GM12878 (cell line): ENCODE measurements at regions not wholly inside any gene's neighbourhood (a gene's known extent, or its start where the extent isn't known, plus 50 kb on each side); places are given as distances from the start of the nearest gene placed in this dataset.
"Not testable (repeated sequence)": the region's sequence is repeated elsewhere in the genome, so short reads cannot be mapped to it uniquely, and the experiment has no call there.

Experiments
- ATAC-seq: fragments of 200-7000 bp; cut with Tn5 transposase; 3 replicates; pipeline ENCODE4 v1.9.1; 2020; ENCODE audit warnings: mild to moderate bottlenecking, moderate library complexity
- BruUV-seq: library from RNA; stranded (reverse); fragments of 400-500 nt; replicated peaks from 2 replicates; lab custom pipeline; 2021; lab: Mats Ljungman, UMichigan
- CTCF ChIA-PET: fragments of 300-600 bp; sonication (Branson Sonifier 250); formaldehyde crosslinking; extraction: SDS; loops from one replicate; lab custom pipeline; 2021; ENCODE audit warnings: inconsistent platforms; lab: Yijun Ruan, JAX
- POLR2A ChIA-PET: fragments of 350-600 bp; formaldehyde crosslinking; extraction: SDS; loops from one replicate; lab custom pipeline; 2021; ENCODE audit warnings: inconsistent platforms; lab: Charles Lee
- RAD21 ChIA-PET: fragments of 300-600 bp; sonication (Branson Sonifier 250); formaldehyde crosslinking; loops from one replicate; lab custom pipeline; 2023; ENCODE audit warnings: antibody characterized with exemption; ENCODE audit not compliant: unreplicated experiment; lab: Charles Lee
- SMC1A ChIA-PET: fragments of 300-600 bp; sonication (Branson Sonifier 250); formaldehyde crosslinking; loops from one replicate; lab custom pipeline; 2023; ENCODE audit not compliant: unreplicated experiment, uncharacterized antibody; lab: Charles Lee
- DNase-seq: peaks from one replicate; pipeline ENCODE4 v3.0.0-alpha.2; 2011; ENCODE audit warnings: low read depth, low spot score
- FAIRE-seq: peaks from 3 replicates; lab custom pipeline; 2011; peaks lifted over from hg19 to GRCh38; lab: Jason Lieb, UNC
- H2AFZ ChIP-seq: 2 replicates; pipeline ENCODE4 v1.6.0; 2011; ENCODE audit warnings: low read depth, low read length, control low read depth; ENCODE audit not compliant: control insufficient read depth
- H3K27ac ChIP-seq: 2 replicates; pipeline ENCODE4 v1.5.1; 2011; ENCODE audit warnings: control low read depth; ENCODE audit not compliant: control insufficient read depth, insufficient read depth
- H3K27me3 ChIP-seq, 2 experiments: replicated peaks in 1 of 2; 2 replicates each; pipeline versions ENCODE4 v1.6.0 to v1.6.1; 2011; ENCODE audit warnings: low read length in 1 of 2; ENCODE audit not compliant: control insufficient read depth in 2 of 2, insufficient read depth in 2 of 2
- H3K36me3 ChIP-seq, 2 experiments: 2 replicates each; pipeline ENCODE4 v1.5.1; 2011; ENCODE audit warnings: low read length in 1 of 2; ENCODE audit not compliant: control insufficient read depth in 2 of 2, insufficient read depth in 2 of 2
- H3K4me1 ChIP-seq: 2 replicates; pipeline ENCODE4 v1.6.1; 2011; ENCODE audit warnings: mild to moderate bottlenecking, low read length, moderate library complexity, mixed read lengths; ENCODE audit not compliant: control insufficient read depth, insufficient read depth
- H3K4me2 ChIP-seq: 2 replicates; pipeline ENCODE4 v1.6.0; 2011; ENCODE audit warnings: control low read depth; ENCODE audit not compliant: control insufficient read depth, insufficient read depth
- H3K4me3 ChIP-seq: fragments of 200-600 bp; sonication (generic); 2 replicates; pipeline ENCODE4 v1.5.1; 2016
- H3K79me2 ChIP-seq: 2 replicates; pipeline ENCODE4 v1.6.0; 2011; ENCODE audit warnings: low read length; ENCODE audit not compliant: control insufficient read depth, insufficient read depth
- H3K9ac ChIP-seq: 2 replicates; pipeline ENCODE4 v1.8.0; 2011; ENCODE audit warnings: low read length, control low read depth, mixed read lengths; ENCODE audit not compliant: control insufficient read depth, insufficient read depth
- H3K9me3 ChIP-seq: replicated peaks from 3 replicates; pipeline ENCODE4 v1.5.1; 2011; ENCODE audit warnings: mild to moderate bottlenecking, low read length; ENCODE audit not compliant: control insufficient read depth, insufficient read depth
- H4K20me1 ChIP-seq: 2 replicates; pipeline ENCODE4 v1.6.0; 2011; ENCODE audit not compliant: control insufficient read depth, insufficient read depth
- CBX5 ChIP-seq: sonication (generic); IDR thresholded peaks from 2 replicates; pipeline ENCODE4 v1.6.1; 2016; ENCODE audit warnings: low read depth, moderate library complexity, mild to moderate bottlenecking, inconsistent platforms
- CREB1 ChIP-seq: IDR thresholded peaks from 2 replicates; pipeline ENCODE4 v1.6.1; 2012; ENCODE audit warnings: low read depth, mild to moderate bottlenecking, inconsistent platforms
- CREM ChIP-seq: IDR thresholded peaks from 2 replicates; pipeline ENCODE4 v1.6.1; 2014; ENCODE audit warnings: antibody characterized with exemption, low read depth
- CTCF ChIP-seq, 3 experiments: IDR thresholded peaks in 2 of 3; conservative IDR thresholded peaks in 1 of 3; 2 replicates each; pipeline ENCODE4 v1.5.1; 2011; ENCODE audit warnings: low read depth in 3 of 3, low read length in 3 of 3, mild to moderate bottlenecking in 3 of 3, control low read depth in 2 of 3, moderate library complexity in 2 of 3, inconsistent platforms in 1 of 3, mixed read lengths in 1 of 3; ENCODE audit not compliant: control insufficient read depth in 2 of 3, insufficient read depth in 1 of 3; ENCODE audit errors: extremely low read depth in 1 of 3
- FOXM1 ChIP-seq: IDR thresholded peaks from 2 replicates; pipeline ENCODE4 v1.6.1; 2012; ENCODE audit warnings: low read depth, mild to moderate bottlenecking, inconsistent platforms, low read length, moderate library complexity
- IKZF1 ChIP-seq: fragments of 450-650 bp; conservative IDR thresholded peaks from 2 replicates; pipeline ENCODE4 v1.6.1; 2017; ENCODE audit warnings: antibody characterized with exemption, mild to moderate bottlenecking
- JUNB ChIP-seq: IDR thresholded peaks from 2 replicates; pipeline ENCODE4 v1.6.1; 2016; ENCODE audit warnings: antibody characterized with exemption, mild to moderate bottlenecking
- NFYA ChIP-seq: IDR thresholded peaks from 2 replicates; pipeline ENCODE4 v1.6.1; 2011; ENCODE audit warnings: low read depth, mild to moderate bottlenecking, low read length, improper control_type of control experiment, borderline replicate concordance
- RAD21 ChIP-seq: IDR thresholded peaks from 2 replicates; pipeline ENCODE4 v1.6.1; 2011; ENCODE audit warnings: mild to moderate bottlenecking, low read depth, low read length, moderate library complexity; ENCODE audit not compliant: insufficient read depth
- RUNX3 ChIP-seq: IDR thresholded peaks from 2 replicates; pipeline ENCODE4 v1.6.1; 2012; ENCODE audit warnings: low read length, inconsistent platforms
- TCF12 ChIP-seq: IDR thresholded peaks from 2 replicates; pipeline ENCODE4 v1.6.1; 2011; ENCODE audit warnings: low read depth, mild to moderate bottlenecking, low read length
- YY1 ChIP-seq: IDR thresholded peaks from 2 replicates; pipeline ENCODE4 v1.6.1; 2011; ENCODE audit warnings: low read depth, mild to moderate bottlenecking, low read length
- WGBS: methylation state at CpG from one replicate; pipeline ENCODE4 v1.1.6; 2016; ENCODE audit warnings: low lambda C conversion rate; ENCODE audit not compliant: insufficient replicate concordance, insufficient coverage; ENCODE audit errors: missing lambda C conversion rate; 5-methylcytosine and 5-hydroxymethylcytosine counted together
- in situ Hi-C: fragments of 300-500 bp; cut with MboI; formaldehyde crosslinking; loops from 9 replicates; pipeline ENCODE4 v1.14.3; 2018; ENCODE audit warnings: mixed read lengths
- intact Hi-C: fragments of 100-400 bp; cut with micrococcal nuclease; formaldehyde crosslinking; loops from one replicate; pipeline ENCODE4 v1.14.2; 2022; ENCODE audit not compliant: unreplicated experiment

GRCh38 chr14:106613256-106613655 is 1086.9 kb downstream of the TMEM121 start:
- no peak for FAIRE-seq
- POLR2A ChIA-PET, result no interaction called here
- CTCF ChIA-PET, result interaction anchor here (0.7 to 2.0 kb wide), 6 partner anchors 9 to 196 kb away, joined by 3 to 9 read pairs (median 4); no protein-coding TSS in a partner anchor

GRCh38 chr14:106618471-106618951 is 1092.1 kb downstream of the TMEM121 start:
- POLR2A ChIA-PET, H3K27me3 ChIP-seq, H3K27ac ChIP-seq, DNase-seq, H3K36me3 ChIP-seq, in situ Hi-C loops, H3K9ac ChIP-seq, H3K4me2 ChIP-seq, H3K9me3 ChIP-seq, H2AFZ ChIP-seq, intact Hi-C loops, H4K20me1 ChIP-seq, H3K4me1 ChIP-seq, H3K79me2 ChIP-seq, H3K4me3 ChIP-seq, BruUV-seq: not testable (repeated sequence)
- ATAC-seq (peak; percentile 100), FAIRE-seq (peak; percentile 84)
- ChIA-PET RAD21 (interaction anchor here (0.6 to 1.5 kb wide), 4 partner anchors 13 to 172 kb away, joined by 3 to 8 read pairs (median 3); no protein-coding TSS in a partner anchor), SMC1A (interaction anchor here (0.9 to 1.8 kb wide), 9 partner anchors 13 to 89 kb away, joined by 3 to 7 read pairs (median 4); no protein-coding TSS in a partner anchor), CTCF (interaction anchor here (0.6 to 3.9 kb wide), 46 partner anchors 9 to 220 kb away, joined by 3 to 29 read pairs (median 5); no protein-coding TSS in a partner anchor)
- 1% methylated on average over 9 of the region's 9 CpGs for WGBS
- TF ChIP-seq TCF12 (peak; percentile 10; the same call in 1 of the 2 replicates), YY1 (peak; percentile 63; the same call in 1 of the 2 replicates), CBX5 (0 out of 2 replicates have a peak, but pooled peaks have one; percentile 47), RAD21 (peak; percentile 51), NFYA (peak; percentile 37; the same call in 1 of the 2 replicates), IKZF1 (0 out of 2 replicates have a peak, but pooled peaks have one; percentile 17), FOXM1 (peak; percentile 75; the same call in 1 of the 2 replicates), CREB1 (peak; percentile 44; the same call in 1 of the 2 replicates), CTCF (IDR thresholded peaks at IDR 0.05 in 2 of 3, conservative IDR thresholded peaks at IDR 0.05 in 1 of 3; ENCODE audit: control insufficient read depth in 2 of 3, extremely low read depth in 1 of 3, insufficient read depth in 1 of 3, low read depth in 3 of 3, low read length in 3 of 3) (peak; percentile 86 to 100 (median 99))

More at GRCh38 chr14:106613256-106613655, 1086.9 kb downstream of the TMEM121 start:
- TF ChIP-seq CREM, result 0 out of 2 replicates have a peak, but pooled peaks have one; percentile 11
- TF ChIP-seq NFYA, result no peak
- TF ChIP-seq RUNX3, result peak; percentile 54; the same call in 1 of the 2 replicates
- TF ChIP-seq JUNB, result peak; percentile 77
- TF ChIP-seq, all 136 proteins: peak for 3
- no TSS peak for BruUV-seq
- H3K27me3 ChIP-seq, result peaks cover 0 to 3% of the 10 kb centered on the region in 2 experiments; a peak in 1 of 4 replicates
- H3K79me2 ChIP-seq, result no peaks in the 10 kb centered on the region
- H3K27ac ChIP-seq, result no peak overlapping the region
- 18% methylated on average over 4 of the region's 4 CpGs for WGBS
- intact Hi-C loops (loop anchor here (5.0 kb wide), 1 partner anchor 49 kb away; no protein-coding TSS in a partner anchor), in situ Hi-C loops (no loop called here)
- H3K4me3 ChIP-seq, result no peak overlapping the region
- H4K20me1 ChIP-seq, result no peaks in the 10 kb centered on the region
- DNase-seq, result no peak
- H2AFZ ChIP-seq, result no peak overlapping the region
- H3K4me1 ChIP-seq, result no peaks in the 10 kb centered on the region
- RAD21 ChIA-PET, result no interaction called here
- H3K36me3 ChIP-seq, result no peaks in the 10 kb centered on the region
- no peaks in the 10 kb centered on the region for H3K9me3 ChIP-seq
- H3K9ac ChIP-seq, result no peak overlapping the region
- ATAC-seq, result peak; percentile 72
- H3K4me2 ChIP-seq, result no peak overlapping the region
- SMC1A ChIA-PET, result no interaction called here
